HG03196 (cell line): ENCODE measurements at regions not wholly inside any gene's neighbourhood (a gene's known extent, or its start where the extent isn't known, plus 50 kb on each side); places are given as distances from the start of the nearest gene placed in this dataset.
"Not testable (repeated sequence)": the region's sequence is repeated elsewhere in the genome, so short reads cannot be mapped to it uniquely, and the experiment has no call there.

Source experiments
- ATAC-seq: cut with Tn5 transposase; IDR thresholded peaks from one replicate; pipeline ENCODE4 v1.9.1; 2021; ENCODE audit not compliant: unreplicated experiment

GRCh38 chr6:78639111-78640110 is 227.9 kb upstream of the IRAK1BP1 start:
- no peak for ATAC-seq

GRCh38 chr6:78643976-78644375 is 223.4 kb upstream of the IRAK1BP1 start:
- ATAC-seq: not testable (repeated sequence)

- not testable (repeated sequence) for ATAC-seq
These were observed 220.6 kb upstream of the IRAK1BP1 start for GRCh38 chr6:78646542-78647415.

GRCh38 chr6:78665819-78666218 is 201.5 kb upstream of the IRAK1BP1 start:
- ATAC-seq: not testable (repeated sequence)

GRCh38 chr6:78666764-78667163 is 200.6 kb upstream of the IRAK1BP1 start:
- ATAC-seq: no peak

- no peak for ATAC-seq
These were observed 197.2 kb upstream of the IRAK1BP1 start for GRCh38 chr6:78670156-78670555.

- ATAC-seq: no peak
These were observed 196.5 kb upstream of the IRAK1BP1 start for GRCh38 chr6:78670802-78671201.

- ATAC-seq: not testable (repeated sequence)
These were observed 191.0 kb upstream of the IRAK1BP1 start for GRCh38 chr6:78676069-78677007.

- ATAC-seq: no peak
These were observed 178.7 kb upstream of the IRAK1BP1 start for GRCh38 chr6:78688668-78689067.

GRCh38 chr6:78693835-78694234 is 173.5 kb upstream of the IRAK1BP1 start:
- no peak for ATAC-seq

- ATAC-seq: not testable (repeated sequence)
These were observed 172.7 kb upstream of the IRAK1BP1 start for GRCh38 chr6:78694628-78695027.

GRCh38 chr6:78700991-78701390 is 166.4 kb upstream of the IRAK1BP1 start:
- no peak for ATAC-seq

- no peak for ATAC-seq
These were observed 165.9 kb upstream of the IRAK1BP1 start for GRCh38 chr6:78701407-78701806.

- ATAC-seq: no peak
These were observed 158.3 kb upstream of the IRAK1BP1 start for GRCh38 chr6:78709021-78709420.

- no peak for ATAC-seq
These were observed 153.8 kb upstream of the IRAK1BP1 start for GRCh38 chr6:78713564-78713963.

- ATAC-seq: no peak
These were observed 123.2 kb upstream of the IRAK1BP1 start for GRCh38 chr6:78744144-78744543.

- ATAC-seq: no peak
These were observed 120.9 kb upstream of the IRAK1BP1 start for GRCh38 chr6:78746457-78746856.

GRCh38 chr6:78749326-78749725 is 118.0 kb upstream of the IRAK1BP1 start:
- ATAC-seq: no peak

- ATAC-seq: not testable (repeated sequence)
These were observed 109.0 kb upstream of the IRAK1BP1 start for GRCh38 chr6:78758297-78758798.

- no peak for ATAC-seq
These were observed 99.1 kb upstream of the IRAK1BP1 start for GRCh38 chr6:78768271-78768670.
